Vagina (tissue), 2 donors: ENCODE measurements at regions not wholly inside any gene's neighbourhood (a gene's known extent, or its start where the extent isn't known, plus 50 kb on each side); places are given as distances from the start of the nearest gene placed in this dataset.

Experiments used
- CTCF ChIP-seq, 3 experiments: fragments of 450-650 bp in 2 of 3; fragments of 200-600 bp in 1 of 3; sonication (generic) in 1 of 3; IDR thresholded peaks; one replicate each; pipeline ENCODE4 v1.5.1; 2017 to 2019; ENCODE audit warnings: antibody characterized with exemption in 3 of 3, mild to moderate bottlenecking in 2 of 3, moderate library complexity in 2 of 3
- POLR2AphosphoS5 ChIP-seq, 2 donors: sonication (generic); formaldehyde crosslinking; IDR thresholded peaks; one replicate each; pipeline ENCODE4 v1.9.0; 2017; ENCODE audit warnings: antibody characterized with exemption in 2 of 2, mild to moderate bottlenecking in 2 of 2, low read depth in 1 of 2; ENCODE audit not compliant: insufficient read depth in 1 of 2

DNA sequence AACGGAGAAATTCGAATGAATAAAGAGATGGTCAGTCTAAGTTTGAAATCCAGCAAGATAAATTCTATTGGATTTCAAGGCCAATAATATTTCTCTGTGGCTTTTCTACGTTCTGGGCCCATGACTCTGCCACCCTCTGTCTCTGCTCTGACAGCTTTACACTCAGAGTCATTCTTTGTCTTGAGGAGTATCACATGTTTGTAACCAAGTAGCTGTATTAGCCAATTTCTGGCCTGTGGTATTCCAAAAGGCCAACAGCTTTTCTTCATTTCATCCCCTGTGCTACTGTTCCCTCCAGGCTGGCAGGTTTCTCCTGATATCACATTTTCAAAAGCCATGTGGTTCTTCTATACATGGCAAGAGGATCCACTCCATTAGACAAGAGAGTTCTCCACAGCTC, 324.1 kb upstream of the CNTN4 start:
- TF ChIP-seq CTCF (IDR thresholded peaks at IDR 0.05) (no peak), POLR2AphosphoS5 (IDR thresholded peaks at IDR 0.05; ENCODE audit: insufficient read depth in 1 of 2, low read depth in 1 of 2) (no peak)
